HG02870 (cell line): ENCODE measurements at regions not wholly inside any gene's neighbourhood (a gene's known extent, or its start where the extent isn't known, plus 50 kb on each side); places are given as distances from the start of the nearest gene placed in this dataset.

Experiments
- ATAC-seq: cut with Tn5 transposase; IDR thresholded peaks from one replicate; pipeline ENCODE4 v1.9.1; 2021; ENCODE audit warnings: mild to moderate bottlenecking, moderate library complexity; ENCODE audit not compliant: unreplicated experiment

DNA sequence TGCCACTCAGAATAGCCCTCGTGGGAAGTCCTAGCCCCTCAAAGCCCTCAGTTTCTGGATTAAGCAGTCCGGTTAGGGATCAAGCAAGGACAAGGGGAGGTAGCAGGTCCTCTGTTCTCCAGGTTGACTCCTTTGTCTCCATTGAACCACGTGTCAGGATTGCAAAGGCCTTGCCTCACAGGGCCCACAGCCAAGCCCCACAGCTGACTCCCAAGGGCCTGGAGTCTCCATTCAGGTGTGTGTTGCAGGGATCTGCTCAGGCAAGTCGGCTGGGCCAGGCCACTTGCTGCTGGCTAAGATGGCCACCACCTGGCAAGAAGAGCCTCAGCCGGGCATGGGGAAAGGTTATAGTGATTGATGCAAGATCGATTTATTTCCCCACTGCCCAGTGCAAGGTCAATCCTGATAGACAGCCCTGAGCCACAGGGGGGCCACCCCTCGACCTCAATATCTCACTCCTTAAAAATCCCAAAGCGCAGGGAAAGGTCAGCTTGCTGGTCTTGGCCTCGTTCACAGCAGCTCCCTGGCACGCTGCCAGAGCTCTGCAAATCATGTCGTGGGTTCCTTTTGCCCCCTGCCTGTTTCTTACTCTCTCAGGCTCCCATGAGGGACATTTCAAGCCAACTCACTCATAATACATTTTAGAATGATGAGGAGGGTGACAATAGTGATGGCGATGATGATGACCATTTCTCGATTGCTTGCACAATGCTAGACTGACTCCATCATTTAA, 75.9 kb downstream of the EDN3 start:
- ATAC-seq: no peak

GRCh38 chr20:59376998-59377397, 76.6 kb downstream of the EDN3 start:
- ATAC-seq: no peak

- no peak for ATAC-seq
These were observed 77.4 kb downstream of the EDN3 start for GRCh38 chr20:59377842-59378241.

DNA sequence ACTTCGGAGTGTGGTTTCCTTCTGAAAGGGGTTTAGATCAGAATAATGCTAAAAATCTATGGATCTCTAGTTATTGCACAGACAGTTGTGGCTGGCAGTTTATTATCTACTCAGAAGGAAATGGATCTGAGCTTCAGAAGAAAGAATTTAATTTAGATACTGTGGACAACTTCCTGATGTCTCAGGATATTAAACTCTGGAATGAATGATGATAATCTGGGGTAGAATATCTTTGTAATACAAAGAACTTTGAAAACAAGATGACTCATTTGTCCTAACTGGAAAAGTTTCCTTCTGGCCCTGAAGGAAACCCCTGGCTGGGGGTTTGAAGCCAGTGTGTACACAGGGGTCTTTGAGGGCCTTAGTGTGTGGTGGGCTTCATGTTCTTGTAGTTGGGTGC, 78.0 kb downstream of the EDN3 start:
- ATAC-seq: no peak

GRCh38 chr20:59378966-59379365, 78.6 kb downstream of the EDN3 start:
- no peak for ATAC-seq

- ATAC-seq: no peak
These were observed 81.3 kb downstream of the EDN3 start for GRCh38 chr20:59381689-59382088.

DNA sequence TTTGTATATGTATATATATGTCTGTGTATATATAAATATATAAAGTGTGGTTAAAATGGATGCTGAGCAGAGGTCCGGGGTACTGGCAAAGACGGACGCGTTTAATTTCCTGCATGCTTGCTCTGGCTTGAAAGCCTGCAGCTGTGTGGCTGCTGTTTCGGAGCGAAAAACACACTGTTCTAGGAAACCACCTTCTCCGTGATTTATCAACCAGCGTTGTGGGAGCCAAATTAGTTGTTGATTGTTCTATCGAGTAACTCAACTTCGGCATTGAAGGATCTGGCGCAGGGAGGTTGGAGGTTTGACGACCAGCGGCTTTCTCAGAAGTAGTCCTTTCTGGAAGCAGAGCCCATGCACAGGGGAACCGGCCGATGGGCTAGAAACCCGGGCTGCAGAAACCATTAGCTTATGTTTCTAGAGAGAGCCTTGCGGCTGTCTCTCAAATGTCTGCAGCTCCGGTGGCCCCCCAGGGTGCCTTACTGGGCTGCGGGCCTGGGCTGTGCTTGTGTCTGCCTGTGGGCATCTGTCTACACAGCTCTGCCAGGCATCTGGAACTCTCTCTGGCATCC, 81.8 kb downstream of the EDN3 start:
- ATAC-seq: no peak

DNA sequence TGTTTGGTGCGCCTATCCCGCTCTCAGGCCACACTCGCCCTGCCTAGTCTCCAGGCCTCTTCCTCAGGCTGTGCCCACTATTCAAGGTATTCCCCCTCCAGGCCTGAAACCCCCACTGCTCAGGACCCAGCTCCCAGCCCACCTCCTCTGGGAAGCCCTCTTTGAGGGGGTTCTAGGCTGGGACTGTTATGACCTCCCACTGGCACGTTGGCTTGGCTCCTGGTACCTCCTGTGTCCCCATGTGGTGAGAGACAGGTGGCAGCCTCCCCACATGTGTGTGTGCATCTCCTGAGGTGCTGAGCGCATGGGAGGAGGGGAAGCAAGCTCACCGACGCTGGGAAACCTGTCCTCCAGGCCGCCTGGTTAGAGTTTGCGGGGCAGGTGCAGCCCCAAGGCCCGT, 82.5 kb downstream of the EDN3 start:
- no peak for ATAC-seq

DNA sequence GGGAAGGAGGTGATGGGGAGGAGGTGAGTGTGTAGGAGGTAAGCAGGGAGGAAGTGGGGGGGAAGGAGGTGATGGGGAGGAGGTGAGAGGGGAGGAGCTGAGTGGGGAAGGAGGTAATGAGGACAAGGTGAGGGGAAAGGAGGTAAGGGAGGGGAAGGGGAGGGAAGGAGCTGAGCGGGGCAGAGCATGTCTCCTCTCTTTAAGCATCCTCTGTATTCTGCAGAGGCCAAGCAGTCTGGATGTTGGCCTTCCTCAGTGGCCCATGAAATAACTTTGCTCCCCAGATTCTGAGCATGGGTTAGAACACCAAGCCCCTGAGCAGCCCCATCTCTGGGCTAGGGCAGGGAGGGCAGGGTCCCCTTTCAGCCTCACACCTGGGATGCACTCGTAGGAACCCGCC, 84.6 kb downstream of the EDN3 start:
- ATAC-seq: no peak

- no peak for ATAC-seq
These were observed 85.1 kb downstream of the EDN3 start for GRCh38 chr20:59385480-59385879.

GRCh38 chr20:59386809-59387208, 86.4 kb downstream of the EDN3 start:
- ATAC-seq: no peak

DNA sequence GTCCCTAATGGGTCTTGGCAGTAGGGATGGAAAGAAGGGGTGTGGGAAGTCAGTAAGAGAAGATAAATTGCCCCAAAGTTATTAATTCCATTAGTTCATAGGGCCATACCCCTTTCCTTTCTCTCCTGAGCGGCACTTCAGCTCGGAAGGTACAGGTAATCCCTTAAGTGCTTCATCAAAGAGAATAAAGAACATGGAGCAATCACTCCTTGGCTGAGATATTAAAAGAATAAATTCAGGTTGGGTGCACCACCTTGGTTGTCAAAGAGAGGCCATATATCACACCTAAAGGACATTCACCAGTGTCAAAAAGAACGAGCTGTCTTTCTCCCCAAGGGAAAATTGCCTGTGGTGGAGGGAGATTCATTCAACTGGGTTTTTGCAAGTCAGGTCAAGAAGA, 87.5 kb downstream of the EDN3 start:
- no peak for ATAC-seq

GRCh38 chr20:59388402-59388801, 88.0 kb downstream of the EDN3 start:
- no peak for ATAC-seq

DNA sequence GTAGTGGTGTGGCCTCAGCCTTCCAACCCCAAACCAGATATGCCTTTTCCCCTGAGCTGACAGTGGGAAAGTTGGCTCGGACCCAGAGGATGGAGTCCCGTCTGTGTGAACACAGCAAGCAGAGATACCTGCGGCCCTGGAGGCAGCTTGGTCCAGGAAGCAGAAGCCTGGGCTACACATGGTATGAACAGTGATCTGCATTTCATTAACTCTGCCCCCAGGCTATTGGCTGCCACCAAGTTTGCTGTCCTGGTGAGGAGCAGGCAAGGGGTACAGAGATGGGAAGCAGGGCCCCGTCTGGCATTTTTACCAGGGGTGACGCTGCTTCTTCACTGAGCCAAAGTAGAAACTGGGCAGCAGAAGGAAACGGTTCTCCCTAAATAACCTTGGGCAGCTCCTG, 90.0 kb downstream of the EDN3 start:
- no peak for ATAC-seq

- ATAC-seq: no peak
These were observed 91.6 kb downstream of the EDN3 start for GRCh38 chr20:59391975-59392374.

GRCh38 chr20:59392736-59393135, 92.3 kb downstream of the EDN3 start:
- ATAC-seq: no peak

- no peak for ATAC-seq
These were observed 92.7 kb downstream of the EDN3 start for GRCh38 chr20:59393142-59393541.

DNA sequence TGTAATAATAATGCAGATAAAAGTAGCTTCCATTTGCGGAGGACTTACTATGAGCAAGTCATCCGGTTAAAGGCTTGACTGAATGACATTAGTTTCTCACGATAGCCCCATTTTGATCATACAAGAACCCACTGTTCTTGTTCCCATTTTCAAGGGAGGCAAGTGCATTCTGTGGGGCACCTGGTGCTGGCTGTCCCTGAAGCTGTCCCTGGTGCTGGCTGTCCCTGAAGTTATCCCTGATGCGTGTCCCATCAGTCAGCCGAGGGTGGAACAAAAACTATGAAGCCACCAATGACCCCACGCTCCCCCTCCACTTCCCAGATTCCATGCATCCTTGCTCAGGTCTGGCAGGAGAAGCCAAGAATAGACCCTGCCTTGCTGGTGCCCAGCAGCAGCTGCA, 95.3 kb downstream of the EDN3 start:
- ATAC-seq: no peak

- ATAC-seq: no peak
These were observed 98.3 kb downstream of the EDN3 start for GRCh38 chr20:59398537-59399205.

GRCh38 chr20:59399426-59400099, 99.2 kb downstream of the EDN3 start:
- ATAC-seq: no peak

DNA sequence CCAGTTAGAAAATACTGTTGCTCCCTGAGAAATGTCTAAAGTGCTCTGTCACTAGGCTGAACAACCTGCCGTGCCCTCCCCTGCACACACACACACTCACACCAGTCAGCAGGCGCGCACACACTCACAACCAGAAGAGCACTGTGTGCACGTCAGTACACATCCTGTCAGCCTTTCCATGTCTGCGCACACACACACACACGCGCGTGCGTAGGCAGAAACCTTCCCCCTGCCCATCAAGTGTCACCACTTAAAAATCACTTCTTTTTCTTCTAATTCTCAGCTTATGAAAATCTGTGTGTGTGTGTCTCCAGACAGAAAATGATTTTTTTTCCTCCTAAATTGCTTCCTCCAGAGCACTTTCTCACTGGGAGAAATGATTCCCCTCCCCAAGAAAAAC, 100.3 kb downstream of the EDN3 start:
- no peak for ATAC-seq

DNA sequence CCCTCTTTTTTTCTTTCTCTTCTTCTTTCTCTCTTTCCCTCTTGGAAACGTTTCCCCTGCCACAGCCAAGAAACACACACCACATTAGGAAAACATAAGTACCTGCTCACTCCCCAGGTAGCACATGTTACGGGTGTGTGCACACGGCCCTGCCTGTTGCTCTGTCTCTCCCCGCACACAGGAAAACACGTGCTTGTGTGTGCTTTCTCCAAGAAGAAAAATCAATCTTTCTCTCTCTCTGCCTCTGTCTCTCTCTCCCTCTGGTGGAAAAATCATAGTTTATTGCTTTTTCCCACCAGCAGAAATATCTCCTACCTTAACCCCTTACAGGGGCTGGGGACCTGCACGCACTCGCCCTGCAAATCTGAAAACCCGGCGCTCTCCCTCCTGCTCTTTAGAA, 102.3 kb downstream of the EDN3 start:
- ATAC-seq: no peak
